ENCODE measurements at regions not wholly inside any gene's neighbourhood (a gene's known extent, or its start where the extent isn't known, plus 50 kb on each side); places are given as distances from the start of the nearest gene placed in this dataset.

DNA sequence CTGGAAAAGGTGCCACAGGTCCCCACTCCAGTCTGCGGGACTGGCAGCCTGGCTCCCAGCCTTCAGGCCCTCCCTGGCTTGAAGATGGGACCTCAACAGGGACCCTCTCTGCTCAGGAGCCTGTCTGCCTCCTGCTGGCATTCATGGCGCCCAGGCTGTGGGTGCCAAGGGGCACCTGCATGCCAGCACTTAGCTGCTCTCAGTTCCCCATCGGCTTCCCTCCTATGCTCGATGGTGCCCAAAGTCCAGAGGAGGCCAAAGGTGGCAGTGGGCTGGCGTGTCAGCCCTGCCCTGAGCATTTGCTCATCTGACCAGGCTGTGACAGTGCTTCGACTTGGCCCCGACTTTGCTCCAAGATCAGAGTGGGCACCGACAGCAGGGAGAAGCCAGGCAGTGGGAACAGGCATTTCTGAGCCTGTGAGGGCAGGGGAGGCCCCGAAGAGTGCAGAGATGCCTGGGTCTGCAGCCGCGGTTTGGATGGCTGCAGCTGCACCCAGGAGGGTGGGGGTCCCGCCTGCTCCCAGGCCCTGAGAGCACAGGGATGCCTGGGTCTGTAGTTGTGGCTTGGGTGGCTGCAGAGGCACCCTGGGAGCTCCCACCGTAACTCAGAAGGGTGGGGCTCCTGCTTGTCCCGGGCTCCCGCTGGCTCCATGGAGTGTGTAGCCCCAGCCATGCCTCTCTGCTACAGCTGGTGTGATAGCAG, 463.6 kb downstream of the TBC1D22A start:
- H3K9me3 Mint-ChIP-seq: peaks cover 14% of the 10 kb centered on the region
- TF ChIP-seq CTCF (IDR thresholded peaks at IDR 0.05; ENCODE audit: unreplicated experiment in 3 of 3): no peak
- H3K4me3 Mint-ChIP-seq: no peak overlapping the region
- no peaks in the 10 kb centered on the region for H3K36me3 Mint-ChIP-seq (ENCODE audit: low read depth)
- H3K27me3 Mint-ChIP-seq (ENCODE audit: low read depth): peaks cover 15% of the 10 kb centered on the region
- no peak overlapping the region for H3K27ac Mint-ChIP-seq
- H3K4me1 Mint-ChIP-seq: peaks cover 4% of the 10 kb centered on the region

DNA sequence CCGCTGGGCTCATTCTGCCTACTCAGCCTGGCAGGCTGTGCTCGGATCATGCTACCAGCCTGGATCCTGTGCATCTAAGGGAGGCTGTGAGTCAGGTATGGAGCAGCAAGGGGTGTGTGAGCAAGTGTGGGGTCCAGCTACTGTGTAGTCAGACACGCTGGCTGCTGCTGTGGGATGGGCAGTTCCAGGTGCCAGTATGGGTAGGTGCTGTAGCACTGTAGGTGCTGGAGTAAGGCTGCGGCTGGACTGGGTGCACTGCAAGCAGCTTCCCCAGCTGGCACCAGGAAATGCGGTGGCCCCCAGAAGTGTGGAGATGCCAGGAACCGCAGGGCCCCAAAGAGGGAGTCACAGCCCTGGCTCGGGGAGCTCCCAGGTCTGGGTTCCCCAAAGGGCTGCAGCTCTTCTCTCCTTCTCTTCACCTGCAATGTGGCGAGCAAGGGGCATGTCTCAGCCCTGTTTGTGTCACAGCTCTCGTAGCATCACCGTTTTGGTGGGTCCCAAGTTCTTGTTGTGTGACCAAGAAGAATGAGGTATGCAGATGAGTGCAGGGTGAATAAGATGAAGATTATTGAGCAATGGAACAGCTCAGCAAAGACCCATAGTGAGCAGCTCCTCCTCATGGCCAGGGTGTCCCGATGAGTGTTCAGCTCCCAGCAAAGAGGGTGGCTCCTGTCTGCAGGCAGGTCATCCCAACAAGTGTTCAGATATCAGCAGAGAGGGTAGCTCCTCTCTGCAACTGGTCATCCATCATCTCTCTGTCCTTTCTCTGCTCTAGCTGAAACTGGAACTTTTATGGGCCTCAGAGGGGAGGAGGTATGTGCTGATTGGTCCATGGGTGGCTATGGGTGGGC, 462.9 kb downstream of the TBC1D22A start:
- TF ChIP-seq CTCF (IDR thresholded peaks at IDR 0.05; ENCODE audit: unreplicated experiment in 3 of 3): no peak
- H3K9me3 Mint-ChIP-seq: peaks cover 16% of the 10 kb centered on the region
- peaks cover 10% of the 10 kb centered on the region for H3K27me3 Mint-ChIP-seq (ENCODE audit: low read depth)
- no peak overlapping the region for H3K4me3 Mint-ChIP-seq
- H3K4me1 Mint-ChIP-seq: peaks cover 4% of the 10 kb centered on the region
- H3K36me3 Mint-ChIP-seq (ENCODE audit: low read depth): no peaks in the 10 kb centered on the region
- no peak overlapping the region for H3K27ac Mint-ChIP-seq

Data from nephron (organoid).